ENCODE measurements at regions not wholly inside any gene's neighbourhood (a gene's known extent, or its start where the extent isn't known, plus 50 kb on each side); places are given as distances from the start of the nearest gene placed in this dataset.

GRCh38 chr5:164255598-164256213 lies 750.3 kb downstream of the MAT2B start:
- no peak for TF ChIP-seq POLR2A (IDR thresholded peaks at IDR 0.05)
- no peak for TF ChIP-seq CTCF (IDR thresholded peaks at IDR 0.05)
